ENCODE measurements at regions not wholly inside any gene's neighbourhood (a gene's known extent, or its start where the extent isn't known, plus 50 kb on each side); places are given as distances from the start of the nearest gene placed in this dataset.
"Not testable (repeated sequence)": the region's sequence is repeated elsewhere in the genome, so short reads cannot be mapped to it uniquely, and the experiment has no call there.

GRCh38 chr6:106796781-106797180 is 167.4 kb downstream of the QRSL1 start:
- DNase-seq, result no peak

DNA sequence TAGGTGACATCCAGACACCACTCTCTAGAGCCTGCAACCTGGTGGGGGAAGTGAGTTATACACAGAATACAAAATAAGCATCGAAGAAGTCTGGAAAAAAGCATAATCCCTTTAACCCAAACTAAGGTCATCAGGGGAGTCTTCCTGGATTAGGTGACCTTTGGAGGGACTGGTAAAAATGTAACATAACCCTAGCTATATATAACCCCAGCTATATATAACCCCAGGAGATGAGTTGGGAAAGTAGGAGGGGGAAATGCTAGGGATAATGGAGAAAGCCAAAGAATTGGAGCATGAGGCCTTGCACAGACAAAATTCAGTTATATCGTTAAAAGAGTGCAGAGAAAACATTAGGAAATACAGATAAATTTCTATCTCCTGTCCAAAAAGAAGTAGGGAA is 164.8 kb downstream of the QRSL1 start:
- no peak for DNase-seq

DNA sequence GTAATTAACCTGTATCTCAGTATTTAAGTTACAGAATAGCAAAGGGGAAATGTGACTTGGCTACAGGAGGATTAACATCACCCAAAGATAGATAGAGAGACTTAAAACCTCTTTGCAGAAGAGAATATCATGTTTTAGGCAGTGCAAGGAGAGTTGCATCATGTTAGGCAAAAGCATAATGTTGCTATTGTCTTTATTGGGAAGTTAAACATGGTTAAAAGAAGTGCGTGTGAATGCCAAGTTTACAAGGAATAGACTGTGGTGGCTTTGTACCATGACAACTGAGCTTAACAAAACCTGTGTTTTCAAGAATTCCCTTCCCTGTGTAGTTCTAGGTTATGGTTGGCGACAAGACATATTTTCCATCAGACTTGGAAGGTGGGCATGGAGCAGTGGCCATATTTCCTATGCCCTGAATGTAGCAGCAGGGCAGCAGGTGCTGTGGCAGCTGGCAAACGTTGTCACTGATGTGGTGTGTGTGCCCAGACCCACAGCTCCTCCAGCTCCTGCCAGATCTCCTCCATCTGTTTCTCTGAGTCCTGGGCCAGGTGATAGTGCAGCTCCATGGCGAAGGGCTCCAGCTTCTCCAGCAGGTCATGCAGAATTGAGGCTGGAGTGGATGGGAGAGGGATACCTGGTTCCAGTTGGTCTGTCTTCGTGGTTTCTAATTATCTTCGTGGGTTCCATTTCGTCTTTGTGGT is 163.3 kb downstream of the QRSL1 start:
- no peak for DNase-seq

GRCh38 chr6:106790935-106791334 is 161.6 kb downstream of the QRSL1 start:
- no peak for DNase-seq

- no peak for DNase-seq
Measured at GRCh38 chr6:106790149-106790770, 160.9 kb downstream of the QRSL1 start.

GRCh38 chr6:106789428-106790148 is 160.2 kb downstream of the QRSL1 start:
- no peak for DNase-seq

- DNase-seq, result no peak
Measured at GRCh38 chr6:106788761-106789160, 159.4 kb downstream of the QRSL1 start.

DNA sequence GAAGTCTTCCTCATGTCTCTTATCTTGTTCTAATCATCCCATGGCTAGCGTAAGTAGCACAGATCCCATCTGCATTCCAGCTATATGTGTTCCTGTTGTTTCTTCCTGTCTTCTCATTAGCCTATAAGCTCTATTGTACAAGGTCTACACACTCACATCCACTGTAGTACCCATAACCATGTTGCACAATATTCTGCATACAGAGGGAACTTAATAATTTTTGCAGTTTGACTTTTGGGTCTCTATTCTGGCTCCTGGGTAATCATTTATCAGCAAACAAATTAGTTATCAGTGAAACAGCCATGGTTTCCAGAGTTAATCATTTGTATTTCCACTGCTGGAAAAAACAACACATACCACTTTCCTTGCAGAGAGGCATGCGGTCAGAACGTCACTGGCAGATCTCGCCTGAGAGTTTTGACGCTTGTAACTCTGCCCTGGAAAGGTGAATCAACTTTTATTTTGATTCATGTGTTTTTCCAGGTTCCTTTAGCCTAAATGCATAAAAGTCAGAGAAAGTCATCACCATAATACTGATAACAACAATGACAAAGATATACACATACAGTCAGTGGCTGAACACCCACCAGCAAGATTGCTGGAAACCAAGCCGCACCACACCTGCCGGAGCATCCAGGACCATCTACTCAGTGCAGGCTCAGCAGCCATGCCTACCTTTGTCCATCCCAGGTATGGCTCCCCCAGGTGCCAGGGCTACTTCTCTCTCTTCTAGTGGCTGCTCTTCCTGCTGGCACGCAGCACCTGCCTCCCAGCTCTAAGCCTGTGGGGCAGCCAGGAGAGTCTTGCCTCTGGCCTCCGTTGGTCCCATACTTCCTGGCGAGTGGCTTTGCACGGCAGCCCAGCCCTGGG is 158.2 kb downstream of the QRSL1 start:
- no peak for DNase-seq

GRCh38 chr6:106785298-106785697 is 155.9 kb downstream of the QRSL1 start:
- no peak for DNase-seq

DNA sequence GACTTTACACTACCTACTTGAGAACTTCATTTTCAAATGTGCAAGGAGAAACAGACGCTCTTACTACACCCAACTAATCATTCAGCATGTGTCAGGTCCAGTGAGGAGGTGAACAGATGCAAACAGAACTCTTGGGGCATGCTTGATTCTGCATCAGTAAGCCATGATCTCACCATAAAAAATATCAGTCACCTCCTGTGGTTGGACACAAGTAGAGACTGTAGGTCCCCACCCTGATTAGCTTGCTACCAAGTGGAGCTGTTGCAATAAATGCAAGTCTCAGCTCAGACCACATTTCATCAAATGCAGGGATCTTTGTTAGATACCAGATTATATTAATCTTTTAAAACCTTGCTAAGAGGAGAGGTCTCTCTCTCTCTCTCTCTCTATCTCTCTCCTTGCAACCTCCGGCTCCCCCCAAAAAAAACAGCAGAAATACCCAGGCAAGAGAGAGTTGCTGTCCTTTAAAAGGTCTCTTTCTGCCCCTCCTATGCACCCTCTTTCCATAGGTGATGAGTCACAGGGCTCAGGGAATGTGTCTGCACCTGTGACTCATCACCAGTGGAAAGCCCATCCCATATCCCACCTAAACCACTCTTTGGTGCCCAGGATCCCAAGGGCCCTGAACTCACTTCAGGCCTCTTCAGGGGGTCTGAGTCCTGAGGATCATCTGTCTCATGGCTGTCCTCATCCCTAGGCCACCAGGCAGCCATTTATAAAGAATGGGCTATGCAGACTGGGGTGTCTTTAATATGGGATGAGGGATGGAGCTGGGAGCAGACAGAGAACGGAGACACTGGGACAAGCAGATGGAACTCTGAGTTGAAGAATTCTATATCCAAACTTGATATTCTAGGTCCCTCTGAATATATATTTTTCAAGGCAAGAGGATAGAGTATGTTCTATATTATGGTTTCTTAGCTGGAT is 154.5 kb downstream of the QRSL1 start:
- no peak for DNase-seq

- DNase-seq, result no peak
Measured at GRCh38 chr6:106782536-106783285, 153.3 kb downstream of the QRSL1 start.

DNA sequence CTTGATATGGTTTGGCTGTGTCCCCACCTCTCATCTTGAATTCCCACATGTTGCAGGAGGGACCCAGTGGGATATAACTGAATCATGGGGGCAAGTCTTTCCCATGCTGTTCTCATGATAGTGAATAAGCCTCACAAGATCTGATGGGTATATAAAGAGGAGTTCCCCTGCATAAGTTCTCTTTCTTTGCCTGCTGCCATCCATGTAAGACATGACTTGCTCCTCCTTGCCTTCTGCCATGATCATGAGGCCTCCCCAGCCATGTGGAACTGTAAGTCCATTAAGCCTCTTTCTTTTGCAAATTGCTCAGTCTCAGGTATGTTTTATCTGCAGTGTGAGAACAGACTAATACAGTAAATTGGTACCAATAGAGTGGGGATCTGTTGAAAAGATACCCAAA is 150.2 kb downstream of the QRSL1 start:
- DNase-seq, result not testable (repeated sequence)

GRCh38 chr6:106778943-106779342 is 149.6 kb downstream of the QRSL1 start:
- DNase-seq, result no peak

GRCh38 chr6:106773996-106774629 is 144.7 kb downstream of the QRSL1 start:
- no peak for DNase-seq

DNA sequence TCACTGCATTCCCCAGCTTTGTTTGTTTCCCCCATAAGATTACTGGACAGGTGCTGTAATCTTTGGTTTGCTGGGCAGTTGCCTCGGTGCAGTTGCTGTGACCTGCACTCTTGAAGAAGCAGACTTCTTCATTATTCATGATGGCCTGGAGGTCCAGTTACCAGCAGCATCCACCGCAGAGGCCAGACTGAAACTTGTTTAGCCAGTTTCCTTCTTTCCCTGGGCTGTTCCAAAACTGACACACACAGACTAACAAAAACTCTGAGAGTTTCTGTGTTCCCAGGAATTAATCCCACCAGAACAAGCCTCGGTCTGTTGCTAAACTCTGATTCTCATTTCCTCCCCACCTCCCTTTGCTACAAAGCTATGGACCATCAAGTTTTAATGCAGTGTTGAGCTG is 144.1 kb downstream of the QRSL1 start:
- DNase-seq, result no peak

GRCh38 chr6:106772270-106773142 is 143.1 kb downstream of the QRSL1 start:
- no peak for DNase-seq

DNA sequence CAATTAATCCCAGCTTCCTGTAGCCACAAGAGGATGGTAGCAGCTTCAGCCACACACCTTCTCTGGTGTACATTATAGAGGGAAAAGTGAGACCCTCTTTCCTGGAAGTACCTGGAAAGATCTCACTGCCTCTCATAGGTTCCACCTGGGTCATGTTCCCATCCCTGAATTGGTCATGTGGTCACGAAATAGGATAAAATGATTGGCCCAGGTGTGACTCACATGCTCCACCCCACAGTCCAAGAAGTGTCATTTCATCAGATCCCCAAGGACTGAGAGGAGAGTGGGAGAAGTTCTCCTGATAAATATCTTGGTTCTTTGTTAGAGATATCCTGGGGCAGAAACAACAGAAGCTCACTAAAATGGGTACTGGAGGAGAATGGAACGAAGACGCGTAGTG is 142.4 kb downstream of the QRSL1 start:
- no peak for DNase-seq

- DNase-seq, result no peak
Measured at GRCh38 chr6:106770663-106771062, 141.3 kb downstream of the QRSL1 start.

- DNase-seq, result no peak
Measured at GRCh38 chr6:106770081-106770480, 140.7 kb downstream of the QRSL1 start.

DNA sequence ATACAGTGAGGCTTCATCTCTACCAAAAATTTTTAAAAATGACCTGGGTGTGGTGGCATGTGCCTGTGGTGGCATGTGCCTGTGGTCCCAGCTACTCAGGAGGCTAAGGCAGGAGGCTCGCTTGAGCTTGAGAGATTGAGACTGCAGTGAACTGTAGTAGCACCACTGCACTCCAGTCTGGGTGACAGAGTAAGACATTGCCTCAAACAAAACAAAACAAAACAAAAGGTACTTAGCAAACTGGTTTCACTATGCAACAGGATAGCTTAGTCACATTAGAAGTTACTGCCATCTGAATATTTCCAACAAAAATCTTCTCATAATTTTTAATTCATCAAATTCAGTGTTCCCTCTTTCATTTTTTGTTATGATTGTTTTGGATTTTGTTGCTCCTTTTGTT is 137.9 kb downstream of the QRSL1 start:
- DNase-seq, result no peak
